ENCODE measurements at regions not wholly inside any gene's neighbourhood (a gene's known extent, or its start where the extent isn't known, plus 50 kb on each side); places are given as distances from the start of the nearest gene placed in this dataset.
"Not testable (repeated sequence)": the region's sequence is repeated elsewhere in the genome, so short reads cannot be mapped to it uniquely, and the experiment has no call there.

GRCh38 chr5:77859306-77859705 lies 83.2 kb upstream of the TBCA start:
- peaks cover 31% of the 10 kb centered on the region for H3K27me3 Mint-ChIP-seq (ENCODE audit: insufficient read depth)
- peak; percentile 26 for DNase-seq
- no peak for TF ChIP-seq CTCF (IDR thresholded peaks at IDR 0.05)
- peaks cover 10% of the 10 kb centered on the region for H3K4me1 Mint-ChIP-seq (ENCODE audit: low read depth)
- no peaks in the 10 kb centered on the region for H3K9me3 Mint-ChIP-seq
- no peak overlapping the region for H3K4me3 Mint-ChIP-seq
- H3K27ac Mint-ChIP-seq, result peak overlapping the region; percentile 4; the same call in 1 of the 2 replicates
- H3K36me3 Mint-ChIP-seq (ENCODE audit: low read depth), result no peaks in the 10 kb centered on the region

DNA sequence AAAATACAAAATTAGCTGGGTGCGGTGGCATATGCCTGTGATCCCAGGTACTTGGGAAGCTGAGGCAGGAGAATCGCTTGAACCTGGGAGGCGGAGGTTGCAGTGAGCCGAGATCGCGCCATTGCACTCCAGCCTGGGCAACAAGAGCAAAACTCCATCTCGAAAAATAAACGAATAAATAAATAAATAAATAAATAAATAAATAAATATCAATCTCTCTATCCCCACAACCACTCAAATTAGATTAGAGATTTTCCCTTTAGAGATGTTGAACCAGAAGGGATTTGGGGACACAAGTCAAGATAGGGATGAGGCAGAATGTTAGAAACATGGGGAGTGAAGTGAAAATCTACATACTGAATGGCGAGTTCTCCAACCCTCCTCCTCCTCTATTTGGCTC lies 82.5 kb upstream of the TBCA start:
- peaks cover 25% of the 10 kb centered on the region for H3K27me3 Mint-ChIP-seq (ENCODE audit: insufficient read depth)
- H3K36me3 Mint-ChIP-seq (ENCODE audit: low read depth); H3K27ac Mint-ChIP-seq; H3K4me3 Mint-ChIP-seq; H3K9me3 Mint-ChIP-seq; DNase-seq: not testable (repeated sequence)
- H3K4me1 Mint-ChIP-seq (ENCODE audit: low read depth), result peaks cover 10% of the 10 kb centered on the region

DNA sequence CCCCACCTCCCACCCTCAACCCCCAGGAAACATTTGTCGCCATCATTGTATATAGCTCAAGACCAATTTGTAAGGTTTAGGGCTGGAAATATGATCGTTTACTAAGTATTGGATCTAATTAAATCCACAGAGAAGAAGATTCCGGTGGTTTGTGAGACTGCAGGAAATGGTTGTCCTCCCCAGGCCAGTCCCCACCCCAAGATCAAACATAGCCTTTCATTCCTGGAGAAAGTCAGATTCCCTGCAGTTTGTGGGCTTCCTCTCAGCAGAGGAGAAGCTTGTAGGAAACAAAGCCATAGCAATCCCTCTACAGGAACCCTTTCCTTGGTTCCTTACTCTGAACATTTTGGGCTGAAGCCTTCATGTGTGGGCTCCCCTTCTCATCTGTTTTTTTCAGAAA lies 79.2 kb upstream of the TBCA start:
- H3K36me3 Mint-ChIP-seq (ENCODE audit: low read depth), result no peaks in the 10 kb centered on the region; the same call in 1 of the 2 replicates
- H3K4me3 Mint-ChIP-seq, result no peak overlapping the region
- no peak for DNase-seq
- H3K27me3 Mint-ChIP-seq (ENCODE audit: insufficient read depth), result peaks cover 28% of the 10 kb centered on the region
- TF ChIP-seq CTCF (IDR thresholded peaks at IDR 0.05), result no peak
- peaks cover 30% of the 10 kb centered on the region for H3K4me1 Mint-ChIP-seq (ENCODE audit: low read depth)
- no peak overlapping the region for H3K27ac Mint-ChIP-seq
- H3K9me3 Mint-ChIP-seq, result no peaks in the 10 kb centered on the region

- Mint-ChIP-seq H3K27me3 (ENCODE audit: insufficient read depth) (peaks cover 28% of the 10 kb centered on the region), H3K9me3 (no peaks in the 10 kb centered on the region), H3K4me1 (ENCODE audit: low read depth) (peaks cover 20% of the 10 kb centered on the region), H3K36me3 (ENCODE audit: low read depth) (no peaks in the 10 kb centered on the region; the same call in 1 of the 2 replicates), H3K27ac (no peak overlapping the region), H3K4me3 (no peak overlapping the region)
- TF ChIP-seq CTCF (IDR thresholded peaks at IDR 0.05), result no peak
- no peak for DNase-seq
Measured at GRCh38 chr5:77853353-77853907, 77.3 kb upstream of the TBCA start.

DNA sequence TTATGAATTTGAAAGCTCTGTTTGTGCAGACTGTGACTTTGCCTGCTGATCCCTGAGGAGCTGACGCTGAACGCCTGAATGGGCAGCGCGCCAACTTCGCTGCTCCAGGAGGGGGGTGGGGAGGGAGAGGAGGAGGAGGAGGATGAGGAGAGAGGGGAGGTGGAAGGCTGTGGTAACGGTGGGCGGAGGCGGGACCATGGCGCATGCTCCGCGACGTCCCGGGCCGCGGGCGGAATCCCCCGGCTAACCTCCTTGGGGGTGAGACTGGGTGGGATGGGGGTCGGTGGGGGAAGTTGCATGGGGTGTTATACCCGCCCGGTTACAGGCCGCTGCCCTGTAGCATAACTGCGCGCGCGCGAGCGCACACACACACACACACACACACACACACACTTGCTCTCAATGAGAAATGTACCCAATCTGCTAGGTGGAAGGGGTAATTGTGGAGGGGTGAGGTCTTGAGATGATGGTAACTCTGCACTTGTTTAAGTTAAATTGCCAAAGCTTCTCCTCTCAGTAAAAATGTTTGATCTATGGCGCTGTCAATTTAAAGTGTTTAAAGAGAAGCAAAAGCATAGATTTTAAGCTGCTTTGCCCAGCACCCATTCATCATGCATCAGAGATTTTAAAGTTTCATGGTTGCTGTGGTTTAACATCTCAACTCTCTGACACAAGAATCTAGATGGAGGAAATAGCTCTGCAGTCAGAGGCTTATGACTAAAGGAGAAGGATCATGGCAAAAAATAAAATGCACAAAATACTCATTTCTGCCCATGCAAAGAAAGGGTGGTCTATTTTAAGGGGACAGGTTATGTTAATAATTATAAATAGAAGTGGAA lies 76.6 kb upstream of the TBCA start:
- TF ChIP-seq CTCF (IDR thresholded peaks at IDR 0.05), result no peak
- Mint-ChIP-seq H3K4me3 (peak overlapping the region; percentile 75), H3K4me1 (ENCODE audit: low read depth) (peaks cover 20% of the 10 kb centered on the region), H3K27me3 (ENCODE audit: insufficient read depth) (peaks cover 23% of the 10 kb centered on the region), H3K27ac (no peak overlapping the region), H3K9me3 (no peaks in the 10 kb centered on the region), H3K36me3 (ENCODE audit: low read depth) (no peaks in the 10 kb centered on the region; the same call in 1 of the 2 replicates)
- peak; percentile 74 for DNase-seq

- peaks cover 20% of the 10 kb centered on the region for H3K4me1 Mint-ChIP-seq (ENCODE audit: low read depth)
- DNase-seq, result no peak
- H3K36me3 Mint-ChIP-seq (ENCODE audit: low read depth), result no peaks in the 10 kb centered on the region; the same call in 1 of the 2 replicates
- peak overlapping the region; percentile 75 for H3K4me3 Mint-ChIP-seq
- H3K27ac Mint-ChIP-seq, result no peak overlapping the region
- no peak for TF ChIP-seq CTCF (IDR thresholded peaks at IDR 0.05)
- H3K9me3 Mint-ChIP-seq, result no peaks in the 10 kb centered on the region
- H3K27me3 Mint-ChIP-seq (ENCODE audit: insufficient read depth), result peaks cover 24% of the 10 kb centered on the region
Measured at GRCh38 chr5:77852068-77852513, 76.0 kb upstream of the TBCA start.

Data from HFFc6 (cell line).